Subcutaneous abdominal adipose tissue (tissue), 5 donors: ENCODE measurements at regions not wholly inside any gene's neighbourhood (a gene's known extent, or its start where the extent isn't known, plus 50 kb on each side); places are given as distances from the start of the nearest gene placed in this dataset.

Experiments
- H3K27ac ChIP-seq: one replicate; pipeline ENCODE4 v1.7.0; 2013; ENCODE audit warnings: low read depth, mild to moderate bottlenecking, inconsistent platforms, low read length, moderate library complexity
- H3K27me3 ChIP-seq, 5 donors: one replicate each; pipeline ENCODE4 v1.7.0; 2013; ENCODE audit warnings: low read length in 5 of 5, inconsistent platforms in 1 of 5; ENCODE audit not compliant: control insufficient read depth in 5 of 5, insufficient read depth in 4 of 5
- H3K36me3 ChIP-seq, 5 donors: one replicate each; pipeline ENCODE4 v1.7.0; 2013; ENCODE audit warnings: low read length in 5 of 5; ENCODE audit not compliant: control insufficient read depth in 5 of 5, insufficient read depth in 5 of 5
- H3K4me1 ChIP-seq, 5 donors: one replicate each; pipeline ENCODE4 v1.7.0; 2013; ENCODE audit warnings: low read length in 5 of 5, mild to moderate bottlenecking in 3 of 5, moderate library complexity in 1 of 5; ENCODE audit not compliant: control insufficient read depth in 5 of 5, insufficient read depth in 5 of 5
- H3K4me3 ChIP-seq, 5 donors: one replicate each; pipeline ENCODE4 v1.7.0; 2013; ENCODE audit warnings: low read length in 5 of 5, low read depth in 1 of 5
- H3K9ac ChIP-seq, 5 donors: one replicate each; pipeline ENCODE4 v1.7.0; 2013; ENCODE audit warnings: low read length in 5 of 5, mild to moderate bottlenecking in 4 of 5, moderate library complexity in 3 of 5
- H3K9me3 ChIP-seq, 5 donors: one replicate each; pipeline ENCODE4 v1.7.0; 2013; ENCODE audit warnings: low read length in 5 of 5; ENCODE audit not compliant: control insufficient read depth in 5 of 5
- donor health status: healthy.
- donor health status: healthy.
- donor health status: healthy.
- donor health status: healthy.
- donor health status: healthy.

DNA sequence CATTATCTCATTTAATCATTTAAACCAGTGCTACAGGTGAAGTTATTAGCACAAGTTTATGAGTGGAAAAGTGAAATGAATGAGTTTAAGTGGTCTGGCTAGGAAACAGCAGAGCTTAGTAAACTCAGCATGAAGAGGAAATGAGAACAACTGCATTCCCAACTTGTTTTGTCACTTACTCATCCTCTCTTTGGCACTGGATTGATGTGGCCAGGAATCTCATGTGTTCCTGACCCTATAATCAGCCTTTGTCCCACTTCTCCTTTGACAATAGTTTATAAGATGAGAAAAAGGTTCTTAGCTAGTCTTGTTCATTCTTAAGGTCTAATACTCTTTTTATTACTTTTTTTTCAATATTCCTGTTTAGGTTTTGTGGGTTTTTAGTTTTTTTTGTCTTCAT is 559.2 kb upstream of the TLE4 start:
- no peak overlapping the region for H3K9ac ChIP-seq
- no peaks in the 10 kb centered on the region for H3K27me3 ChIP-seq
- no peak overlapping the region for H3K4me3 ChIP-seq
- no peak overlapping the region for H3K27ac ChIP-seq
- H3K9me3 ChIP-seq = peaks cover 0 to 3% (median 0%) of the 10 kb centered on the region in 5 donors
- H3K36me3 ChIP-seq = no peaks in the 10 kb centered on the region
- H3K4me1 ChIP-seq = peaks cover 0 to 3% (median 0%) of the 10 kb centered on the region in 5 donors

DNA sequence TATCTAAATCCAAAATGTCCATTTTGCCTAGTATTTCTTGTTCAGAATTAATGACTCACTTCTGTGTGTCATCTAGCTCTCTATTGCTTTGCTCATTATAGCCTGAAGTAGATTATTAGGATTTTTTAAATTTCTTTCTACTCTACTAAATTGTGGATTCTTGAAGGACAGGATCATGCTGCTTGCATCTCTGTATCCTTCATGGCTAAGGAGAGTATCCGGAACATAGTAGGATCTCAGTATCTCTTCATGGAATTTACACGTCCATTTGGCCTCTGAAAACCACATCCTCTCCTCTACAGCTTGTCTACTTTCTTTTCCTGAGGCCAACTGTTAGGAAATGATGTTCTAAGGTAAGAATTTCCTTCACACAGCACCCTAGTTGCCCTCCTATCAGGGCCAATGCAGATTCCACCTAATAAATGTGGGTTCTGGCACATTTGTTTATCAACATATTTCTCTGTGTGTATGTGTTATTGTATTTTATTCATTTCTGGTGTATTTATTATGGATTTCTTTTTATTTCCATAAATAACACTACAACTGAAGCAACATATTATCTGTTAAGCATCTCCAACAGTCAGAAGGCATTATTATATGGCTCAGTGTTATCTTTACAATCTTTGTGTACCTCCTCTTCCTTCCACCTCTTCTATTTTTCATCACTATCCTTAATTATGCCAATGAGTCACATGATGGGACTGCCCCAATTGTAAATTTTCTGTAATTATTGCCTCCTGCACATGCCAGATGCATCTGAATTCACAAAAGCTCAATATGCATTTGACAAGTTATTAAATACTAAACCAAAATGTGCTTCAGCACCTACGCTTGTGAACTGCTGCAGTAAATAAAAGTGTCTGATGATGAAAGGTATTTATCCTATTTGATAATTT is 557.8 kb upstream of the TLE4 start:
- H3K9me3 ChIP-seq = peaks cover 0 to 2% (median 0%) of the 10 kb centered on the region in 5 donors
- no peaks in the 10 kb centered on the region for H3K36me3 ChIP-seq
- H3K27me3 ChIP-seq = no peaks in the 10 kb centered on the region
- no peak overlapping the region for H3K27ac ChIP-seq
- no peak overlapping the region for H3K4me3 ChIP-seq
- H3K9ac ChIP-seq = no peak overlapping the region
- H3K4me1 ChIP-seq = peaks cover 0 to 3% (median 0%) of the 10 kb centered on the region in 5 donors

GRCh38 chr9:79014929-79015699 is 556.7 kb upstream of the TLE4 start:
- H3K27me3 ChIP-seq = no peaks in the 10 kb centered on the region
- peaks cover 0 to 2% (median 0%) of the 10 kb centered on the region in 5 donors for H3K9me3 ChIP-seq
- H3K4me3 ChIP-seq = no peak overlapping the region
- peaks cover 0 to 3% (median 0%) of the 10 kb centered on the region in 5 donors for H3K4me1 ChIP-seq
- H3K27ac ChIP-seq = no peak overlapping the region
- no peaks in the 10 kb centered on the region for H3K36me3 ChIP-seq
- H3K9ac ChIP-seq = no peak overlapping the region

- Histone ChIP-seq H3K4me3 (no peak overlapping the region), H3K36me3 (no peaks in the 10 kb centered on the region), H3K9ac (no peak overlapping the region), H3K4me1 (peaks cover 0 to 3% (median 0%) of the 10 kb centered on the region in 5 donors), H3K27me3 (no peaks in the 10 kb centered on the region), H3K27ac (no peak overlapping the region), H3K9me3 (peaks cover 0 to 2% (median 0%) of the 10 kb centered on the region in 5 donors)
These were observed 555.8 kb upstream of the TLE4 start for GRCh38 chr9:79015951-79016350.

DNA sequence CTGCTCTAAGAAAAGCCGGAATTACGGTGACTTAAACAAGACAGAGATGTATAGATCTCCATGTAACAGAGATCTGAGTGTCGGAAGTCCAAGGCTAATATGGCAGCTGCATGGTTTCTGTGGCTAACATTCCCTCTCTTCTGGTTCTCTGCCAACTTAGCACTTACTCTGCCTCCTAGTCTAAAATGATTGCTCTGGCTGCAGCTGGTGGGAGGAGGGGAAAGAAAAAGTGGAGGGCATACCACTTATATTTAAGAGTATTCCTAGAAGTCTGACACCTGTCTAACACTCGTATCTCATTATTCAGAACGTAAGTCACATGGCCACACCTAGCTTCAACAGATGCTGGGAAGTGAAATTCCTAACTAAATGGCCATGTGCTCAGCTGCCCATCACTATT is 551.5 kb upstream of the TLE4 start:
- no peak overlapping the region for H3K4me3 ChIP-seq
- peaks cover 0 to 2% (median 0%) of the 10 kb centered on the region in 5 donors for H3K9me3 ChIP-seq
- no peaks in the 10 kb centered on the region for H3K4me1 ChIP-seq
- no peak overlapping the region for H3K27ac ChIP-seq
- H3K27me3 ChIP-seq = no peaks in the 10 kb centered on the region
- H3K9ac ChIP-seq = no peak overlapping the region
- no peaks in the 10 kb centered on the region for H3K36me3 ChIP-seq

- Histone ChIP-seq H3K4me1 (no peaks in the 10 kb centered on the region), H3K36me3 (no peaks in the 10 kb centered on the region), H3K27me3 (no peaks in the 10 kb centered on the region), H3K4me3 (no peak overlapping the region), H3K9me3 (peaks cover 0 to 2% (median 0%) of the 10 kb centered on the region in 5 donors), H3K9ac (no peak overlapping the region), H3K27ac (no peak overlapping the region)
These were observed 550.7 kb upstream of the TLE4 start for GRCh38 chr9:79021084-79021483.

- Histone ChIP-seq H3K36me3 (no peaks in the 10 kb centered on the region), H3K4me1 (no peaks in the 10 kb centered on the region), H3K9ac (no peak overlapping the region), H3K9me3 (peaks cover 0 to 2% (median 0%) of the 10 kb centered on the region in 5 donors), H3K4me3 (no peak overlapping the region), H3K27me3 (peaks cover 0 to 6% (median 0%) of the 10 kb centered on the region in 5 donors), H3K27ac (no peak overlapping the region)
These were observed 548.6 kb upstream of the TLE4 start for GRCh38 chr9:79023134-79023580.

DNA sequence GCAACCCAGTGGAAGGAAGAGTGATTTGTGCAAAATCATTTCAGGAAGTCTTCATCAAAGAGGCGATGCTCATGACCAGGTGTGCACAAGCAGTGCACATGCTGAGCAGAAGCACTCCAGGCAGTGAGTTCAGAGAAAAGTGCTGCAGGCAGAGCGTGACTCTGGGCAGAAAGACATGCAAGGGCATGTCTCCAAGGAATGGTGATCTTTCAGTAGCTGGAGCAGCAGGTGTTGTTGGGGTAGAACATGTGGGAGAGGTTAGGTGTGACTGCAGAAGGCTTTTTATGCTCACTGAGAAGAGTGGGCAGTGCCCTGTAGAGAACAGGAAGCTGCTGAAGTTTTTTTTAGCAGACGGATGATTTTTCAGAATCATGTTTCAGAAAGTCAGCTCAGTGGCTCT is 545.4 kb upstream of the TLE4 start:
- H3K4me3 ChIP-seq = no peak overlapping the region
- no peak overlapping the region for H3K27ac ChIP-seq
- H3K4me1 ChIP-seq = no peaks in the 10 kb centered on the region
- no peaks in the 10 kb centered on the region for H3K36me3 ChIP-seq
- no peak overlapping the region for H3K9ac ChIP-seq
- H3K27me3 ChIP-seq = peaks cover 0 to 6% (median 0%) of the 10 kb centered on the region in 5 donors
- no peaks in the 10 kb centered on the region for H3K9me3 ChIP-seq

DNA sequence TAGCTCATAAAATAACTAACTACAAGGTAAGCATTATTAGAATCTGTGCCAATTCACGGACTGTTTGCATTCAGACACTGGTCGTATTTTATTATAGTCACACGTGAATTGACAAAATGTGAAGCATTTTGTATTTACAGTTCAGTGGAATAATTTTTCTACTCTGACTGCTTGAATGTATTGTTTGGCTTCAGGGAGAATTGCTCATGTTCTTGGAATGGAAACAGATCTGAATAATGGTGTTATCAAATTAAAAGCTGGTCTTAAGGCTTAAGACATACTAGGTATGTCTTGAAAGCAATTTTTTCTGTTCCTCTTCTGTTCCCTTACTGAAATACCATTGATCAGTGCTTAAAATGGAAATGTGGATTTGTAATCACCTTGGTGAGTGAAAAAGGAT is 543.7 kb upstream of the TLE4 start:
- peaks cover 0 to 2% (median 0%) of the 10 kb centered on the region in 5 donors for H3K9me3 ChIP-seq
- no peaks in the 10 kb centered on the region for H3K4me1 ChIP-seq
- no peak overlapping the region for H3K9ac ChIP-seq
- H3K27ac ChIP-seq = no peak overlapping the region
- H3K27me3 ChIP-seq = peaks cover 0 to 6% (median 0%) of the 10 kb centered on the region in 5 donors
- no peak overlapping the region for H3K4me3 ChIP-seq
- H3K36me3 ChIP-seq = no peaks in the 10 kb centered on the region

DNA sequence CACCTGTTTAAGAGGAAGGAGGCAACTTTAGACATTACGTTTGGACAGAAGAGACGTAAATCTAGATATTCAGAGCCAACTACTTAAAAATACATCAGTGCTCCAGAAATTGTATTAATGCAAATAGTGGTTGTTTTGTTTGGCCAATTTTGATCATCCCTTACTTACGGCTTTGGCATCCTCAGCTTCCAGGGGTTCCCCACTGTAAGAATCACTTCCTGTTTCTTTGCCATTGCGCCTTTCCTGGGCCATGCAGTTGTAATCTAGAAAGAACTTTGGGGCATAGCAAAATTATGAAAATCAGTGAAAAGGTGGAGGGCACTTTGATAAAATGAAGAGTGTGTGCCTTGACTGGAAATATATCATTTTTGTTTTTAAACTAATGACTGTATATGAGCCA is 537.2 kb upstream of the TLE4 start:
- no peak overlapping the region for H3K9ac ChIP-seq
- peaks cover 0 to 11% (median 2%) of the 10 kb centered on the region in 5 donors for H3K9me3 ChIP-seq
- H3K36me3 ChIP-seq = no peaks in the 10 kb centered on the region
- no peak overlapping the region for H3K27ac ChIP-seq
- no peak overlapping the region for H3K4me3 ChIP-seq
- no peaks in the 10 kb centered on the region for H3K27me3 ChIP-seq
- H3K4me1 ChIP-seq = no peaks in the 10 kb centered on the region
